ENCODE measurements at regions not wholly inside any gene's neighbourhood (a gene's known extent, or its start where the extent isn't known, plus 50 kb on each side); places are given as distances from the start of the nearest gene placed in this dataset.

- H3K36me3 ChIP-seq = no peaks in the 10 kb centered on the region
- H3K9me3 ChIP-seq = no peaks in the 10 kb centered on the region
- no peak overlapping the region for H3K4me3 ChIP-seq
- no peaks in the 10 kb centered on the region for H3K27me3 ChIP-seq
- TF ChIP-seq POLR2A (IDR thresholded peaks at IDR 0.05) = no peak
- TF ChIP-seq CTCF (IDR thresholded peaks at IDR 0.05) = peak in 1 of 6 experiments; percentile 18
- DNase-seq = no peak
- peaks cover 0 to 35% (median 0%) of the 10 kb centered on the region in 4 donors for H3K4me1 ChIP-seq
- peak overlapping the region in 3 of 4 donors; percentile 51 to 85 (median 79) for H3K27ac ChIP-seq
Measured at GRCh38 chr1:228867108-228867950, 132.1 kb downstream of the RHOU start.

GRCh38 chr1:228867951-228868730 lies 132.9 kb downstream of the RHOU start:
- H3K4me3 ChIP-seq = no peak overlapping the region
- H3K27ac ChIP-seq = peak overlapping the region in 3 of 4 donors; percentile 4 to 85 (median 49)
- H3K4me1 ChIP-seq = peaks cover 0 to 34% (median 0%) of the 10 kb centered on the region in 4 donors
- no peaks in the 10 kb centered on the region for H3K27me3 ChIP-seq
- no peaks in the 10 kb centered on the region for H3K9me3 ChIP-seq
- no peak for TF ChIP-seq POLR2A (IDR thresholded peaks at IDR 0.05)
- no peak for TF ChIP-seq CTCF (IDR thresholded peaks at IDR 0.05)
- no peaks in the 10 kb centered on the region for H3K36me3 ChIP-seq
- DNase-seq = peak in 2 of 3 donors; percentile 57 to 61

- H3K27me3 ChIP-seq = no peaks in the 10 kb centered on the region
- no peak for DNase-seq
- H3K4me3 ChIP-seq = no peak overlapping the region
- H3K36me3 ChIP-seq = no peaks in the 10 kb centered on the region
- peaks cover 0 to 34% (median 0%) of the 10 kb centered on the region in 4 donors for H3K4me1 ChIP-seq
- no peak overlapping the region for H3K27ac ChIP-seq
- H3K9me3 ChIP-seq = no peaks in the 10 kb centered on the region
- TF ChIP-seq POLR2A (IDR thresholded peaks at IDR 0.05) = no peak
- no peak for TF ChIP-seq CTCF (IDR thresholded peaks at IDR 0.05)
Measured at GRCh38 chr1:228868731-228869024, 133.4 kb downstream of the RHOU start.

- no peak for DNase-seq
- Histone ChIP-seq H3K27ac (no peak overlapping the region), H3K4me1 (peaks cover 0 to 31% (median 0%) of the 10 kb centered on the region in 4 donors), H3K9me3 (no peaks in the 10 kb centered on the region), H3K36me3 (no peaks in the 10 kb centered on the region), H3K27me3 (no peaks in the 10 kb centered on the region), H3K4me3 (no peak overlapping the region)
- TF ChIP-seq CTCF (IDR thresholded peaks at IDR 0.05) (no peak), POLR2A (IDR thresholded peaks at IDR 0.05) (no peak)
Measured at GRCh38 chr1:228869312-228869824, 134.1 kb downstream of the RHOU start.

- H3K27ac ChIP-seq = no peak overlapping the region
- no peaks in the 10 kb centered on the region for H3K36me3 ChIP-seq
- no peak for DNase-seq
- no peak overlapping the region for H3K4me3 ChIP-seq
- no peak for TF ChIP-seq CTCF (IDR thresholded peaks at IDR 0.05)
- no peak for TF ChIP-seq POLR2A (IDR thresholded peaks at IDR 0.05)
- peaks cover 0 to 27% (median 0%) of the 10 kb centered on the region in 4 donors for H3K4me1 ChIP-seq
- no peaks in the 10 kb centered on the region for H3K9me3 ChIP-seq
- H3K27me3 ChIP-seq = no peaks in the 10 kb centered on the region
Measured at GRCh38 chr1:228870041-228870713, 134.9 kb downstream of the RHOU start.

Data from Peyer's patch (tissue), 4 donors.